Keratinocyte (primary cell): ENCODE measurements at regions not wholly inside any gene's neighbourhood (a gene's known extent, or its start where the extent isn't known, plus 50 kb on each side); places are given as distances from the start of the nearest gene placed in this dataset.
A peak's percentile ranks its signal among the peaks of the same experiment; 100 is the strongest.

ENCODE experiments used
- EZH2 ChIP-seq: IDR thresholded peaks from one replicate; pipeline ENCODE4 v1.6.1; 2012; ENCODE audit warnings: inconsistent platforms, mild to moderate bottlenecking, low read length, moderate library complexity
- TF ChIP-seq, protein P1 (sequence below), 3 experiments: IDR thresholded peaks in 1 of 3; conservative IDR thresholded peaks in 1 of 3; optimal IDR thresholded peaks in 1 of 3; 2 replicates in 2 of 3; 3 replicates in 1 of 3; pipeline versions ENCODE3 to v1.5.1; 2011; ENCODE audit warnings: low read length in 3 of 3, mild to moderate bottlenecking in 3 of 3, moderate library complexity in 2 of 3, control low read depth in 1 of 3, inconsistent platforms in 1 of 3; ENCODE audit not compliant: insufficient read depth in 2 of 3; ENCODE audit errors: extremely low read depth in 1 of 3

DNA sequence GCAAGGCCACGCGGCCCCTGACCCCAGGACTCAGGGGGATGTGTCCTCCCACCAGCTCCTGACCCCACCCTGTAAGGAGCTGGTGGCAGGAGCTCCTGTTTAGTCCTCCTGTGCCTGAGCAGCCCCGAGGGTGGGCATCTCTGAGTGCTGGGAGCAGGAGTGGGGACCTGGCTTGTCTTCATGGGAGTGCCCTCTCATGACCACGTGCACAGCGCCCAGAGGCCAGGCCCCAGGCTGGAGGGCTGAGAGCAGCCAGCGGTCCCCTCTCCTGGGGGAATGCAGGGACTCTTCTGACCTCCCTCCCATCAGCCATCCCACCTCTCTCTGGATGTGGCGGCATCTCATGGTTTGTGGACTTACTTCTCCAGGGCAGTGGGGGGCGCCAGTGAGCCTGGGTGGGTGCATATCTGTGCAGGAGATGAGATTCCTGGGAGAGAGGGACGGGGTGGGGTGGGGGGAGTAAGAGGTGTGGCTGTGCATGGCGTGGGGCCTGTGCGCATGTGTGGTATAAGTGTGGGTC is 205.6 kb downstream of the TBC1D2B start:
- TF ChIP-seq, protein P1, sequence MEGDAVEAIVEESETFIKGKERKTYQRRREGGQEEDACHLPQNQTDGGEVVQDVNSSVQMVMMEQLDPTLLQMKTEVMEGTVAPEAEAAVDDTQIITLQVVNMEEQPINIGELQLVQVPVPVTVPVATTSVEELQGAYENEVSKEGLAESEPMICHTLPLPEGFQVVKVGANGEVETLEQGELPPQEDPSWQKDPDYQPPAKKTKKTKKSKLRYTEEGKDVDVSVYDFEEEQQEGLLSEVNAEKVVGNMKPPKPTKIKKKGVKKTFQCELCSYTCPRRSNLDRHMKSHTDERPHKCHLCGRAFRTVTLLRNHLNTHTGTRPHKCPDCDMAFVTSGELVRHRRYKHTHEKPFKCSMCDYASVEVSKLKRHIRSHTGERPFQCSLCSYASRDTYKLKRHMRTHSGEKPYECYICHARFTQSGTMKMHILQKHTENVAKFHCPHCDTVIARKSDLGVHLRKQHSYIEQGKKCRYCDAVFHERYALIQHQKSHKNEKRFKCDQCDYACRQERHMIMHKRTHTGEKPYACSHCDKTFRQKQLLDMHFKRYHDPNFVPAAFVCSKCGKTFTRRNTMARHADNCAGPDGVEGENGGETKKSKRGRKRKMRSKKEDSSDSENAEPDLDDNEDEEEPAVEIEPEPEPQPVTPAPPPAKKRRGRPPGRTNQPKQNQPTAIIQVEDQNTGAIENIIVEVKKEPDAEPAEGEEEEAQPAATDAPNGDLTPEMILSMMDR (optimal IDR thresholded peaks at IDR 0.05 in 1 of 3, IDR thresholded peaks at IDR 0.05 in 1 of 3, conservative IDR thresholded peaks at IDR 0.05 in 1 of 3; ENCODE audit: extremely low read depth in 1 of 3, insufficient read depth in 2 of 3, low read length in 3 of 3), result peak in 1 of 3 experiments; percentile 10
- TF ChIP-seq EZH2, result no peak
